ENCODE measurements at regions not wholly inside any gene's neighbourhood (a gene's known extent, or its start where the extent isn't known, plus 50 kb on each side); places are given as distances from the start of the nearest gene placed in this dataset.

DNA sequence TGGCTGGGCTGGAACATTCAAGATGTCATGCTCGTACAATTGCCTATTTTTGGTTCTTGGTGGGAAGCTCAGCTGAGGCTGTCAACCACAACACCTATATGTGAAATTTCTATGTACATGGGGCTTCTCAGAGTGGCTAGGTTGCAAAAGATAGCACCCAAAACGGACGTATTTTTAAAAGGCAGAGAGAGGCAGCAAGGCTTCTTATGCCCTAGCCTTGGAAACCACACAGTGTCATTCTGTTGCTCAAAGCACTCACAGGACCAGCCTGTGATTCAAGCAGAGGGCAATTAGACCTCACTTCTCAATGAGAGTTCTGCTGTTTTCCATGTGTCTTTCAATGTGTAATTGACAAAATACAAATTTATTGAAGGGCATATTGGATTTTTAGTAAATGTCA, 134.0 kb downstream of the GXYLT1 start:
- H3K4me1 ChIP-seq (ENCODE audit: insufficient read depth, low read length, poor library complexity, severe bottlenecking) = no peaks in the 10 kb centered on the region
- no peak overlapping the region for H2AFZ ChIP-seq (ENCODE audit: low read length)
- no peaks in the 10 kb centered on the region for H3F3A ChIP-seq (ENCODE audit: low read depth)
- TF ChIP-seq, protein P1, sequence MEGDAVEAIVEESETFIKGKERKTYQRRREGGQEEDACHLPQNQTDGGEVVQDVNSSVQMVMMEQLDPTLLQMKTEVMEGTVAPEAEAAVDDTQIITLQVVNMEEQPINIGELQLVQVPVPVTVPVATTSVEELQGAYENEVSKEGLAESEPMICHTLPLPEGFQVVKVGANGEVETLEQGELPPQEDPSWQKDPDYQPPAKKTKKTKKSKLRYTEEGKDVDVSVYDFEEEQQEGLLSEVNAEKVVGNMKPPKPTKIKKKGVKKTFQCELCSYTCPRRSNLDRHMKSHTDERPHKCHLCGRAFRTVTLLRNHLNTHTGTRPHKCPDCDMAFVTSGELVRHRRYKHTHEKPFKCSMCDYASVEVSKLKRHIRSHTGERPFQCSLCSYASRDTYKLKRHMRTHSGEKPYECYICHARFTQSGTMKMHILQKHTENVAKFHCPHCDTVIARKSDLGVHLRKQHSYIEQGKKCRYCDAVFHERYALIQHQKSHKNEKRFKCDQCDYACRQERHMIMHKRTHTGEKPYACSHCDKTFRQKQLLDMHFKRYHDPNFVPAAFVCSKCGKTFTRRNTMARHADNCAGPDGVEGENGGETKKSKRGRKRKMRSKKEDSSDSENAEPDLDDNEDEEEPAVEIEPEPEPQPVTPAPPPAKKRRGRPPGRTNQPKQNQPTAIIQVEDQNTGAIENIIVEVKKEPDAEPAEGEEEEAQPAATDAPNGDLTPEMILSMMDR (conservative IDR thresholded peaks at IDR 0.05; ENCODE audit: low read length) = no peak
- TF ChIP-seq EZH2phosphoT487 (IDR thresholded peaks at IDR 0.05; ENCODE audit: borderline replicate concordance) = no peak
- no peaks in the 10 kb centered on the region for H3K9me2 ChIP-seq (replicated peaks; ENCODE audit: low read depth, low read length)
- H3K9me3 ChIP-seq (ENCODE audit: insufficient read depth, low read depth, low read length) = no peaks in the 10 kb centered on the region
- H3K79me2 ChIP-seq (ENCODE audit: insufficient read depth, low read length) = no peaks in the 10 kb centered on the region
- H3K9ac ChIP-seq (ENCODE audit: low read depth, low read length, poor library complexity, severe bottlenecking) = no peak overlapping the region
- no peak overlapping the region for H3K4me3 ChIP-seq (ENCODE audit: low read length, poor library complexity, severe bottlenecking)
- H3K27me3 ChIP-seq (ENCODE audit: insufficient read depth, low read length, poor library complexity, severe bottlenecking) = no peaks in the 10 kb centered on the region
- H4K20me1 ChIP-seq (ENCODE audit: insufficient read depth, low read length, poor library complexity, severe bottlenecking) = no peaks in the 10 kb centered on the region
- no peaks in the 10 kb centered on the region for H3K36me3 ChIP-seq (ENCODE audit: insufficient read depth, low read length)
- H3K4me2 ChIP-seq (ENCODE audit: low read depth, low read length, poor library complexity, severe bottlenecking) = no peak overlapping the region

GRCh38 chr12:42010257-42010656, 134.4 kb downstream of the GXYLT1 start:
- Histone ChIP-seq H3K4me1 (ENCODE audit: insufficient read depth, low read length, poor library complexity, severe bottlenecking) (no peaks in the 10 kb centered on the region), H3K9ac (ENCODE audit: low read depth, low read length, poor library complexity, severe bottlenecking) (no peak overlapping the region), H3F3A (ENCODE audit: low read depth) (no peaks in the 10 kb centered on the region), H3K27me3 (ENCODE audit: insufficient read depth, low read length, poor library complexity, severe bottlenecking) (no peaks in the 10 kb centered on the region), H3K4me2 (ENCODE audit: low read depth, low read length, poor library complexity, severe bottlenecking) (no peak overlapping the region), H2AFZ (ENCODE audit: low read length) (no peak overlapping the region), H3K4me3 (ENCODE audit: low read length, poor library complexity, severe bottlenecking) (no peak overlapping the region), H3K79me2 (ENCODE audit: insufficient read depth, low read length) (no peaks in the 10 kb centered on the region), H3K9me3 (ENCODE audit: insufficient read depth, low read depth, low read length) (no peaks in the 10 kb centered on the region), H3K9me2 (replicated peaks; ENCODE audit: low read depth, low read length) (no peaks in the 10 kb centered on the region), H4K20me1 (ENCODE audit: insufficient read depth, low read length, poor library complexity, severe bottlenecking) (no peaks in the 10 kb centered on the region), H3K36me3 (ENCODE audit: insufficient read depth, low read length) (no peaks in the 10 kb centered on the region)
- TF ChIP-seq, protein P1 (conservative IDR thresholded peaks at IDR 0.05; ENCODE audit: low read length) = no peak
- no peak for TF ChIP-seq EZH2phosphoT487 (IDR thresholded peaks at IDR 0.05; ENCODE audit: borderline replicate concordance)

GRCh38 chr12:42008996-42009395, 135.7 kb downstream of the GXYLT1 start:
- H3K36me3 ChIP-seq (ENCODE audit: insufficient read depth, low read length) = no peaks in the 10 kb centered on the region
- no peaks in the 10 kb centered on the region for H3K4me1 ChIP-seq (ENCODE audit: insufficient read depth, low read length, poor library complexity, severe bottlenecking)
- H3K4me2 ChIP-seq (ENCODE audit: low read depth, low read length, poor library complexity, severe bottlenecking) = no peak overlapping the region
- no peaks in the 10 kb centered on the region for H3K9me2 ChIP-seq (replicated peaks; ENCODE audit: low read depth, low read length)
- H3K9ac ChIP-seq (ENCODE audit: low read depth, low read length, poor library complexity, severe bottlenecking) = no peak overlapping the region
- H3K79me2 ChIP-seq (ENCODE audit: insufficient read depth, low read length) = no peaks in the 10 kb centered on the region
- no peak overlapping the region for H2AFZ ChIP-seq (ENCODE audit: low read length)
- H3K9me3 ChIP-seq (ENCODE audit: insufficient read depth, low read depth, low read length) = no peaks in the 10 kb centered on the region
- no peaks in the 10 kb centered on the region for H3F3A ChIP-seq (ENCODE audit: low read depth)
- no peaks in the 10 kb centered on the region for H4K20me1 ChIP-seq (ENCODE audit: insufficient read depth, low read length, poor library complexity, severe bottlenecking)
- no peak overlapping the region for H3K4me3 ChIP-seq (ENCODE audit: low read length, poor library complexity, severe bottlenecking)
- no peak for TF ChIP-seq EZH2phosphoT487 (IDR thresholded peaks at IDR 0.05; ENCODE audit: borderline replicate concordance)
- TF ChIP-seq, protein P1 (conservative IDR thresholded peaks at IDR 0.05; ENCODE audit: low read length) = no peak
- H3K27me3 ChIP-seq (ENCODE audit: insufficient read depth, low read length, poor library complexity, severe bottlenecking) = no peaks in the 10 kb centered on the region

Data from Loucy (cell line).